ENCODE measurements at regions not wholly inside any gene's neighbourhood (a gene's known extent, or its start where the extent isn't known, plus 50 kb on each side); places are given as distances from the start of the nearest gene placed in this dataset.

DNA sequence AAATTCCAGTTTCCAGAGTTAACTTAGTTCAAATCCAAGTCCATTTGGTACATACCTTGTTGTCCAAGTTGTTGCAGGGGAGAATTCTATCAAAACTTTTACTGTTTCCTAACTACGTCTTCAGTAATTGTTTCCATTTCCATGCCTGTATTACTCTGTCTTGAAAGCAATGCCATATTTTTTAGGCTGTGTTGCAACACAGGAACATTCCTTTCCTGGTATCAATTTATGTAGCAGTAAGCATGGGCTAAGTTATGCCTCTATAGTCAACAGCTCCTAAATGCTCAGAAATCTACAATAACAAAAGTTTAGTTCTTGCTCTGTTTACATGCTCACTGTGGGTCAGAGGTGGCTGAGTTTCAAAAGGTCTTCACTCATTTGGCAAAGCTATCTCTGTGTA, 1943.8 kb upstream of the PIK3C3 start:
- TF ChIP-seq, protein P1, sequence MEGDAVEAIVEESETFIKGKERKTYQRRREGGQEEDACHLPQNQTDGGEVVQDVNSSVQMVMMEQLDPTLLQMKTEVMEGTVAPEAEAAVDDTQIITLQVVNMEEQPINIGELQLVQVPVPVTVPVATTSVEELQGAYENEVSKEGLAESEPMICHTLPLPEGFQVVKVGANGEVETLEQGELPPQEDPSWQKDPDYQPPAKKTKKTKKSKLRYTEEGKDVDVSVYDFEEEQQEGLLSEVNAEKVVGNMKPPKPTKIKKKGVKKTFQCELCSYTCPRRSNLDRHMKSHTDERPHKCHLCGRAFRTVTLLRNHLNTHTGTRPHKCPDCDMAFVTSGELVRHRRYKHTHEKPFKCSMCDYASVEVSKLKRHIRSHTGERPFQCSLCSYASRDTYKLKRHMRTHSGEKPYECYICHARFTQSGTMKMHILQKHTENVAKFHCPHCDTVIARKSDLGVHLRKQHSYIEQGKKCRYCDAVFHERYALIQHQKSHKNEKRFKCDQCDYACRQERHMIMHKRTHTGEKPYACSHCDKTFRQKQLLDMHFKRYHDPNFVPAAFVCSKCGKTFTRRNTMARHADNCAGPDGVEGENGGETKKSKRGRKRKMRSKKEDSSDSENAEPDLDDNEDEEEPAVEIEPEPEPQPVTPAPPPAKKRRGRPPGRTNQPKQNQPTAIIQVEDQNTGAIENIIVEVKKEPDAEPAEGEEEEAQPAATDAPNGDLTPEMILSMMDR (conservative IDR thresholded peaks at IDR 0.05 in 1 of 2, IDR thresholded peaks at IDR 0.05 in 1 of 2; ENCODE audit: extremely low read depth in 1 of 2, insufficient read depth in 1 of 2, low read depth in 1 of 2, low read length in 2 of 2) = no peak
- no peak for TF ChIP-seq EZH2 (IDR thresholded peaks at IDR 0.05; ENCODE audit: borderline replicate concordance, low read length)
